SH-SY5Y (cell line): ENCODE measurements at regions not wholly inside any gene's neighbourhood (a gene's known extent, or its start where the extent isn't known, plus 50 kb on each side); places are given as distances from the start of the nearest gene placed in this dataset.

ENCODE experiments used
- GATA2 ChIP-seq: IDR thresholded peaks from 2 replicates; pipeline ENCODE4 v1.6.1; 2011; ENCODE audit warnings: mild to moderate bottlenecking, low read depth, low read length
- GATA3 ChIP-seq: IDR thresholded peaks from 2 replicates; pipeline ENCODE4 v1.6.1; 2011; ENCODE audit warnings: low read depth, mild to moderate bottlenecking, low read length, moderate library complexity

GRCh38 chr10:128540781-128541761, 414.8 kb upstream of the MKI67 start:
- TF ChIP-seq GATA2, result peak; percentile 84
- no peak for TF ChIP-seq GATA3
